ENCODE measurements at regions not wholly inside any gene's neighbourhood (a gene's known extent, or its start where the extent isn't known, plus 50 kb on each side); places are given as distances from the start of the nearest gene placed in this dataset.

GRCh38 chr15:69548395-69549180 lies 96.0 kb downstream of the RPLP1 start:
- Histone ChIP-seq H3K4me3 (no peak overlapping the region), H3K27ac (replicated peaks in 1 of 4) (no peak overlapping the region), H3K9me3 (peaks cover 0 to 24% (median 12%) of the 10 kb centered on the region in 4 donors), H3K4me1 (no peaks in the 10 kb centered on the region), H3K27me3 (peaks cover 0 to 14% (median 0%) of the 10 kb centered on the region in 4 donors), H3K36me3 (no peaks in the 10 kb centered on the region)
- intact Hi-C loops (cut with DNase I) = no loop called here
- TF ChIP-seq POLR2AphosphoS5 (IDR thresholded peaks at IDR 0.05) (no peak), CTCF (IDR thresholded peaks at IDR 0.05) (no peak), POLR2A (IDR thresholded peaks at IDR 0.05; ENCODE audit: low read depth) (no peak), EP300 (IDR thresholded peaks at IDR 0.05) (no peak)
- WGBS = 81% methylated on average over 23 of the region's 24 CpGs
- no peak for DNase-seq (ENCODE audit: extremely low spot score)

GRCh38 chr15:69551391-69552056 lies 98.9 kb downstream of the RPLP1 start:
- Histone ChIP-seq H3K27ac (replicated peaks in 1 of 4) (no peak overlapping the region), H3K36me3 (no peaks in the 10 kb centered on the region), H3K4me3 (no peak overlapping the region), H3K9me3 (peaks cover 0 to 24% (median 12%) of the 10 kb centered on the region in 4 donors), H3K4me1 (no peaks in the 10 kb centered on the region), H3K27me3 (peaks cover 0 to 13% (median 0%) of the 10 kb centered on the region in 4 donors)
- intact Hi-C loops (cut with DNase I) = no loop called here
- DNase-seq (ENCODE audit: extremely low spot score) = no peak
- 79% methylated on average over 5 of the region's 5 CpGs for WGBS
- TF ChIP-seq CTCF (IDR thresholded peaks at IDR 0.05) (no peak), POLR2A (IDR thresholded peaks at IDR 0.05; ENCODE audit: low read depth) (no peak)

GRCh38 chr15:69552057-69552815 lies 99.6 kb downstream of the RPLP1 start:
- Histone ChIP-seq H3K4me1 (peaks cover 0 to 3% (median 0%) of the 10 kb centered on the region in 4 donors), H3K27me3 (peaks cover 0 to 8% (median 0%) of the 10 kb centered on the region in 4 donors), H3K9me3 (peaks cover 0 to 24% (median 12%) of the 10 kb centered on the region in 4 donors), H3K4me3 (no peak overlapping the region), H3K27ac (replicated peaks in 1 of 4) (no peak overlapping the region), H3K36me3 (no peaks in the 10 kb centered on the region)
- no peak for TF ChIP-seq POLR2A (IDR thresholded peaks at IDR 0.05; ENCODE audit: low read depth)
- no peak for TF ChIP-seq EP300 (IDR thresholded peaks at IDR 0.05)
- no peak for TF ChIP-seq CTCF (IDR thresholded peaks at IDR 0.05)
- TF ChIP-seq POLR2AphosphoS5 (IDR thresholded peaks at IDR 0.05) = no peak
- WGBS = 93% methylated on average over 10 of the region's 10 CpGs
- DNase-seq (ENCODE audit: extremely low spot score) = no peak
- intact Hi-C loops (cut with DNase I) = no loop called here

GRCh38 chr15:69553686-69554085 lies 101.1 kb downstream of the RPLP1 start:
- peaks cover 0 to 24% (median 12%) of the 10 kb centered on the region in 4 donors for H3K9me3 ChIP-seq
- peaks cover 0 to 8% (median 0%) of the 10 kb centered on the region in 4 donors for H3K27me3 ChIP-seq
- no peak for DNase-seq (ENCODE audit: extremely low spot score)
- no peak overlapping the region for H3K4me3 ChIP-seq
- intact Hi-C loops (cut with DNase I) = no loop called here
- peaks cover 0 to 9% (median 4%) of the 10 kb centered on the region in 4 donors for H3K4me1 ChIP-seq
- WGBS = 94% methylated on average over 4 of the region's 4 CpGs
- no peak overlapping the region for H3K27ac ChIP-seq (replicated peaks in 1 of 4)
- TF ChIP-seq POLR2A (IDR thresholded peaks at IDR 0.05; ENCODE audit: low read depth) = no peak
- no peak for TF ChIP-seq CTCF (IDR thresholded peaks at IDR 0.05)
- TF ChIP-seq POLR2AphosphoS5 (IDR thresholded peaks at IDR 0.05) = no peak
- no peak for TF ChIP-seq EP300 (IDR thresholded peaks at IDR 0.05)
- H3K36me3 ChIP-seq = no peaks in the 10 kb centered on the region

Measured in esophagus muscularis mucosa (tissue), 4 donors.